H9 (cell line): ENCODE measurements at regions not wholly inside any gene's neighbourhood (a gene's known extent, or its start where the extent isn't known, plus 50 kb on each side); places are given as distances from the start of the nearest gene placed in this dataset.

Experiments used
- DNase-seq: peaks from one replicate; pipeline ENCODE4 v3.0.0-alpha.2; 2017
- H2AFZ ChIP-seq: one replicate; pipeline ENCODE4 v1.6.1; 2013; ENCODE audit warnings: mild to moderate bottlenecking, low read length, control low read depth, moderate library complexity
- H2AK5ac ChIP-seq: 2 replicates; pipeline ENCODE4 v1.6.1; 2013; ENCODE audit warnings: low read length, control low read depth, mixed read lengths; ENCODE audit not compliant: insufficient read length
- H2BK120ac ChIP-seq: one replicate; pipeline ENCODE4 v1.6.1; 2013; ENCODE audit warnings: low read depth, mild to moderate bottlenecking, low read length, control low read depth, inconsistent platforms; ENCODE audit not compliant: poor library complexity, severe bottlenecking
- H2BK12ac ChIP-seq: 2 replicates; pipeline ENCODE4 v1.6.1; 2013; ENCODE audit warnings: low read length, control low read depth, mixed read lengths, low read depth; ENCODE audit not compliant: insufficient read length
- H2BK15ac ChIP-seq: 2 replicates; pipeline ENCODE4 v1.6.1; 2013; ENCODE audit warnings: low read depth, low read length, control low read depth
- H2BK20ac ChIP-seq: one replicate; pipeline ENCODE4 v1.6.1; 2013; ENCODE audit warnings: low read depth, mild to moderate bottlenecking, low read length, control low read depth, inconsistent platforms; ENCODE audit not compliant: poor library complexity, severe bottlenecking
- H2BK5ac ChIP-seq: 2 replicates; pipeline ENCODE4 v1.6.1; 2013; ENCODE audit warnings: low read length, control low read depth, mixed read lengths; ENCODE audit not compliant: insufficient read length
- H3K14ac ChIP-seq: 2 replicates; pipeline ENCODE4 v1.6.1; 2013; ENCODE audit warnings: low read length, control low read depth; ENCODE audit not compliant: insufficient read depth
- H3K18ac ChIP-seq: 2 replicates; pipeline ENCODE4 v1.6.1; 2013; ENCODE audit warnings: low read depth, mild to moderate bottlenecking, mixed read lengths, low read length, control low read depth; ENCODE audit not compliant: insufficient read length
- H3K23ac ChIP-seq: 2 replicates; pipeline ENCODE4 v1.6.1; 2013; ENCODE audit warnings: low read length, control low read depth, mixed read lengths, low read depth; ENCODE audit not compliant: insufficient read length
- H3K23me2 ChIP-seq: 2 replicates; pipeline ENCODE4 v1.6.1; 2013; ENCODE audit warnings: low read depth, mild to moderate bottlenecking, mixed read lengths, low read length, control low read depth; ENCODE audit not compliant: insufficient read length, poor library complexity, severe bottlenecking
- H3K27ac ChIP-seq: 2 replicates; pipeline ENCODE4 v1.5.1; 2013; ENCODE audit warnings: low read length, control low read depth, mixed read lengths, low read depth; ENCODE audit not compliant: insufficient read length
- H3K27me3 ChIP-seq: 2 replicates; pipeline ENCODE4 v1.6.1; 2013; ENCODE audit warnings: low read length, control low read depth, inconsistent platforms; ENCODE audit not compliant: insufficient read depth
- H3K4ac ChIP-seq: 2 replicates; pipeline ENCODE4 v1.6.1; 2013; ENCODE audit warnings: low read depth, mild to moderate bottlenecking, control low read depth, inconsistent platforms, low read length, moderate library complexity
- H3K4me1 ChIP-seq: 2 replicates; pipeline ENCODE4 v1.6.1; 2013; ENCODE audit warnings: low read length, control low read depth, inconsistent platforms; ENCODE audit not compliant: insufficient read depth
- H3K4me2 ChIP-seq: 2 replicates; pipeline ENCODE4 v1.6.1; 2013; ENCODE audit warnings: low read length, control low read depth, mixed read lengths; ENCODE audit not compliant: insufficient read length, insufficient read depth
- H3K56ac ChIP-seq: 2 replicates; pipeline ENCODE4 v1.6.1; 2013; ENCODE audit warnings: low read depth, mild to moderate bottlenecking, mixed read lengths, low read length, control low read depth; ENCODE audit not compliant: insufficient read length
- H3K79me1 ChIP-seq: 2 replicates; pipeline ENCODE4 v1.6.1; 2013; ENCODE audit warnings: low read depth, mild to moderate bottlenecking, moderate library complexity, low read length, control low read depth, inconsistent platforms; ENCODE audit not compliant: insufficient read depth, poor library complexity, severe bottlenecking
- H3K79me2 ChIP-seq: 2 replicates; pipeline ENCODE4 v1.6.1; 2013; ENCODE audit warnings: low read length, control low read depth, inconsistent platforms; ENCODE audit not compliant: insufficient read depth
- H3K9ac ChIP-seq: 2 replicates; pipeline ENCODE4 v1.6.1; 2013; ENCODE audit warnings: low read length, control low read depth, mixed read lengths; ENCODE audit not compliant: insufficient read length; ENCODE audit errors: extremely low read depth
- H3K9me3 ChIP-seq: one replicate; pipeline ENCODE4 v1.6.1; 2013; ENCODE audit warnings: low read depth, low read length, inconsistent platforms; ENCODE audit not compliant: control insufficient read depth
- H3T11ph ChIP-seq: one replicate; pipeline ENCODE4 v1.6.1; 2013; ENCODE audit warnings: mild to moderate bottlenecking, low read length, control low read depth, inconsistent platforms
- H4K20me1 ChIP-seq: one replicate; pipeline ENCODE4 v1.6.1; 2013; ENCODE audit not compliant: control insufficient read depth, insufficient read length, insufficient read depth
- H4K5ac ChIP-seq: 2 replicates; pipeline ENCODE4 v1.6.1; 2013; ENCODE audit warnings: low read depth, mild to moderate bottlenecking, mixed read lengths, low read length, control low read depth; ENCODE audit not compliant: insufficient read length
- H4K8ac ChIP-seq: replicated peaks from 2 replicates; pipeline ENCODE4 v1.6.1; 2013; ENCODE audit warnings: low read length, control low read depth, mixed read lengths, low read depth; ENCODE audit not compliant: insufficient read length
- H4K91ac ChIP-seq: 2 replicates; pipeline ENCODE4 v1.6.1; 2013; ENCODE audit warnings: low read depth, mild to moderate bottlenecking, moderate library complexity, mixed read lengths, low read length, control low read depth; ENCODE audit not compliant: insufficient read length
- H3K27ac Mint-ChIP-seq, 3 experiments: 2 replicates in 2 of 3; 3 replicates in 1 of 3; pipeline ENCODE4 v1.8.0; 2020 to 2021; ENCODE audit warnings: mixed read lengths in 3 of 3, mild to moderate bottlenecking in 1 of 3, moderate library complexity in 1 of 3
- H3K27me3 Mint-ChIP-seq: 2 replicates; pipeline ENCODE4 v1.8.0; 2021; ENCODE audit warnings: low read depth, mild to moderate bottlenecking, moderate library complexity, mixed read lengths
- H3K36me3 Mint-ChIP-seq, 3 experiments: 2 replicates in 2 of 3; 3 replicates in 1 of 3; pipeline ENCODE4 v1.8.0; 2020 to 2021; ENCODE audit warnings: low read depth in 3 of 3, mixed read lengths in 3 of 3; ENCODE audit not compliant: insufficient read depth in 1 of 3
- H3K4me1 Mint-ChIP-seq, 2 experiments: 2 replicates each; pipeline ENCODE4 v1.8.0; 2020; ENCODE audit warnings: mixed read lengths in 2 of 2
- H3K4me3 Mint-ChIP-seq, 2 experiments: 2 replicates in 1 of 2; 3 replicates in 1 of 2; pipeline ENCODE4 v1.8.0; 2020 to 2021; ENCODE audit warnings: mild to moderate bottlenecking in 2 of 2, mixed read lengths in 2 of 2, moderate library complexity in 1 of 2
- H3K9me3 Mint-ChIP-seq, 2 experiments: 2 replicates in 1 of 2; 3 replicates in 1 of 2; pipeline ENCODE4 v1.8.0; 2020; ENCODE audit warnings: mild to moderate bottlenecking in 2 of 2, mixed read lengths in 2 of 2, moderate library complexity in 1 of 2
- CTCF ChIP-seq: fragments of 200-600 bp; sonication (generic); conservative IDR thresholded peaks from 3 replicates; pipeline ENCODE4 v1.8.0; 2021; ENCODE audit warnings: antibody characterized with exemption, mild to moderate bottlenecking
- WGBS: extraction: QIAGEN DNeasy Blood & Tissue Kit; methylation state at CpG from one replicate; pipeline ENCODE4 v1.1.7; 2013; ENCODE audit warnings: missing lambda C conversion rate, low lambda C conversion rate, mixed read lengths; ENCODE audit not compliant: insufficient read length; ENCODE audit errors: extremely low coverage; 5-methylcytosine and 5-hydroxymethylcytosine counted together

GRCh38 chr7:109694149-109695071 is 1124.7 kb downstream of the DNAJB9 start:
- Histone ChIP-seq H3K23me2 (no peaks in the 10 kb centered on the region), H3K18ac (no peak overlapping the region), H2BK20ac (no peak overlapping the region), H3T11ph (no peak overlapping the region), H3K79me1 (no peaks in the 10 kb centered on the region), H2BK12ac (no peak overlapping the region), H2BK15ac (no peak overlapping the region), H2AK5ac (no peak overlapping the region), H3K14ac (no peak overlapping the region), H4K5ac (no peak overlapping the region), H3K27me3 (no peaks in the 10 kb centered on the region), H3K4ac (no peak overlapping the region), H3K4me1 (no peaks in the 10 kb centered on the region), H3K27ac (no peak overlapping the region), H3K79me2 (no peaks in the 10 kb centered on the region), H4K20me1 (no peaks in the 10 kb centered on the region), H3K9ac (no peak overlapping the region), H2BK120ac (no peak overlapping the region), H3K23ac (no peak overlapping the region), H3K56ac (no peak overlapping the region), H2BK5ac (no peak overlapping the region), H2AFZ (no peak overlapping the region), H4K91ac (no peak overlapping the region), H3K4me2 (no peak overlapping the region), H4K8ac (no peak overlapping the region), H3K9me3 (peaks cover 10% of the 10 kb centered on the region)
- H3K27me3 Mint-ChIP-seq: no peaks in the 10 kb centered on the region
- H3K36me3 Mint-ChIP-seq: peaks cover 6 to 43% (median 33%) of the 10 kb centered on the region in 3 experiments
- H3K27ac Mint-ChIP-seq: no peak overlapping the region
- H3K4me1 Mint-ChIP-seq: no peaks in the 10 kb centered on the region
- no peak overlapping the region for H3K4me3 Mint-ChIP-seq
- H3K9me3 Mint-ChIP-seq: peaks cover 37 to 38% of the 10 kb centered on the region in 2 experiments
- no CpG with 5 or more reads among the region's 4 CpGs for WGBS
- TF ChIP-seq CTCF: no peak
- no peak for DNase-seq
